Mucosa of rectum (tissue), 2 donors: ENCODE measurements at regions not wholly inside any gene's neighbourhood (a gene's known extent, or its start where the extent isn't known, plus 50 kb on each side); places are given as distances from the start of the nearest gene placed in this dataset.
A peak's percentile ranks its signal among the peaks of the same experiment; 100 is the strongest.

ENCODE experiments used
- H3K27ac ChIP-seq, 2 donors: one replicate each; pipeline ENCODE4 v1.7.0; 2013; ENCODE audit warnings: inconsistent platforms in 2 of 2, low read depth in 2 of 2, low read length in 2 of 2
- H3K27me3 ChIP-seq, 2 donors: one replicate each; pipeline ENCODE4 v1.7.0; 2013; ENCODE audit warnings: low read length in 2 of 2; ENCODE audit not compliant: control insufficient read depth in 2 of 2, insufficient read depth in 2 of 2
- H3K36me3 ChIP-seq, 2 donors: one replicate each; pipeline ENCODE4 v1.7.0; 2013; ENCODE audit warnings: low read length in 2 of 2; ENCODE audit not compliant: control insufficient read depth in 2 of 2, insufficient read depth in 2 of 2
- H3K4me1 ChIP-seq, 2 donors: one replicate each; pipeline ENCODE4 v1.7.0; 2013; ENCODE audit warnings: low read length in 2 of 2, mild to moderate bottlenecking in 1 of 2; ENCODE audit not compliant: control insufficient read depth in 2 of 2, insufficient read depth in 2 of 2
- H3K4me3 ChIP-seq, 2 donors: one replicate each; pipeline ENCODE4 v1.7.0; 2013; ENCODE audit warnings: low read length in 2 of 2
- H3K9ac ChIP-seq, 2 donors: one replicate each; pipeline ENCODE4 v1.7.0; 2013; ENCODE audit warnings: low read length in 2 of 2, low read depth in 1 of 2, mild to moderate bottlenecking in 1 of 2
- H3K9me3 ChIP-seq, 2 donors: one replicate each; pipeline ENCODE4 v1.7.0; 2013; ENCODE audit warnings: low read length in 2 of 2; ENCODE audit not compliant: control insufficient read depth in 2 of 2
- donor health status: healthy.
- donor health status: Normal muscosa, but diverticular disease.

DNA sequence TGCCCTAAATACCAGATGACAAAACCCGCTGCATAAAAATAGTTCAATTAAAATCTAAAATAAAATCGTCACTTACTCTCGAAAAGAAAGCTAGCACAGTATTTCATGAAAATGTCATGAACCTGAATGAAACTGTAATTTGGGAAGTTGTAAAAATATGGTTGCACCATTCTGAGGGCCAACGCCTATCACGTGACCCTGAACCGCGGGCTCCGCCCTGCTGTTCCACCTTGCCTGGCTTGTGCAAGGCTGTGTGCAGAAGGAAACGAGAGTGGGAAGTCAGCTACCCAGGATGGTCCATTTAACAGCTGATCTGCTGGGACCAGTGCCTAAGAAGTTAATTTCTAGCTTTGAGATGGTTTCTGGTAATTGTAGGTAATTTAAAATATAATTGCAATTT, 91.7 kb upstream of the BMP4 start:
- Histone ChIP-seq H3K36me3 (no peaks in the 10 kb centered on the region), H3K27ac (no peak overlapping the region)

DNA sequence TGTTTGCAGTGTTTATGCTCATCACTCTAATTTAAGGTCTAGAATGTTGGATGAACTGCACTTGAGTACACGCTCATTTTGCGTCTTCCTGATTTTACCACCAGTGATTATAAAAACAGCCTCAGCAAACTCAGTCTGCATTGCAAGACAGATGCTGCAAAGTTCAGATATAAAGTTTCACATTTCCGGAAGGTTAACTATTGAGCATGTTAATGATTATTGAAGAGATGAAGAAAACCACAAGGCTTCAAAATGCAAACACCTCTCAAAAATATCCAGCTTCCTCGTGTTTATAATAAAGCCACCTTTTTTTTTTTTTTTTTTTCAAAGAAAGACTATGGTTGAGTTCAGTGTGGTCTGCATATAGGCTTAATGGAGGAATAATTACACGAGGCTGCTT, 92.1 kb upstream of the BMP4 start:
- Histone ChIP-seq H3K9ac (no peak overlapping the region), H3K27ac (no peak overlapping the region), H3K36me3 (no peaks in the 10 kb centered on the region), H3K4me1 (peaks cover 5 to 7% of the 10 kb centered on the region in 2 donors), H3K27me3 (peaks cover 0 to 2% of the 10 kb centered on the region in 2 donors), H3K4me3 (no peak overlapping the region), H3K9me3 (no peaks in the 10 kb centered on the region)

More for the DNA sequence above, 91.7 kb upstream of the BMP4 start:
- Histone ChIP-seq H3K9me3 (no peaks in the 10 kb centered on the region), H3K9ac (no peak overlapping the region), H3K4me3 (no peak overlapping the region), H3K4me1 (peaks cover 5 to 7% of the 10 kb centered on the region in 2 donors), H3K27me3 (peaks cover 0 to 2% of the 10 kb centered on the region in 2 donors)

- Histone ChIP-seq H3K27ac (no peak overlapping the region), H3K36me3 (no peaks in the 10 kb centered on the region), H3K27me3 (peaks cover 0 to 2% of the 10 kb centered on the region in 2 donors), H3K9me3 (no peaks in the 10 kb centered on the region), H3K9ac (no peak overlapping the region), H3K4me1 (peaks cover 5 to 7% of the 10 kb centered on the region in 2 donors), H3K4me3 (no peak overlapping the region)
These were observed 94.1 kb upstream of the BMP4 start for GRCh38 chr14:54050759-54051158.

DNA sequence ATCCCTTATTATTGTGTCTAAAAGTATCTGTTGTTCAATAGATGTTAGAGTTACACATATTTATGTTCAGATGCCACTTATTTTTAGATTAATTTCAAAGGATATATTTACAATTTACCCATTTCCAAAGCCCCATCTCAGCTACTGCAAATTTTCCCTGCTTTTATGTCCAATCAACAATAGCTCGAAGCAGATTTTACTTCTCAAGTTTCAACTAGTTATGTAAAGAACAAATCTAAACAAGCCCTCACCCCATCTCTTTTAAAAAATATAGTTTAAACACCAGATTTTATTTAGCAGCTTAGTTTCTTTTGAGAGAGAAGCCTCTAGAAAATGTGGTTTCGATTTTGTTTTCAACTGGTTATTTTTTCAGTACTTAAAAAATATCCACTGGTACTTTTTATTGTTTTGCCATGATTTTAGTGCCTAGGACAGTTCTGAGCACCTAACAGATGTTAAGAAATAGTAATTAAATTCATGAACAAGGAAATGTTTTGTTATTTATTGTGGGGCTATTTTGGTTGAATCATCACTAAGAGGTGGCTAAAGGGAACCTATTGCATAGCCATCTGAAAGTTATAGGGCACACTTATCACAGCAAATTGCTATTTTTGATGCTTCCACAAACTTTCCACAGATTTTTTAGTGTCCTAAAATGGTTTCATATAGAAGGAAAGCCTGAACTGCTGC, 96.2 kb upstream of the BMP4 start:
- Histone ChIP-seq H3K9ac (no peak overlapping the region), H3K4me3 (no peak overlapping the region), H3K9me3 (no peaks in the 10 kb centered on the region), H3K36me3 (no peaks in the 10 kb centered on the region), H3K27ac (no peak overlapping the region), H3K4me1 (peaks cover 5 to 6% of the 10 kb centered on the region in 2 donors), H3K27me3 (no peaks in the 10 kb centered on the region)

GRCh38 chr14:54053386-54053745, 96.7 kb upstream of the BMP4 start:
- H3K27me3 ChIP-seq = no peaks in the 10 kb centered on the region
- H3K9me3 ChIP-seq = no peaks in the 10 kb centered on the region
- peaks cover under 1 to 1% of the 10 kb centered on the region in 2 donors for H3K4me1 ChIP-seq
- no peak overlapping the region for H3K4me3 ChIP-seq
- no peak overlapping the region for H3K9ac ChIP-seq
- no peaks in the 10 kb centered on the region for H3K36me3 ChIP-seq
- H3K27ac ChIP-seq = no peak overlapping the region

DNA sequence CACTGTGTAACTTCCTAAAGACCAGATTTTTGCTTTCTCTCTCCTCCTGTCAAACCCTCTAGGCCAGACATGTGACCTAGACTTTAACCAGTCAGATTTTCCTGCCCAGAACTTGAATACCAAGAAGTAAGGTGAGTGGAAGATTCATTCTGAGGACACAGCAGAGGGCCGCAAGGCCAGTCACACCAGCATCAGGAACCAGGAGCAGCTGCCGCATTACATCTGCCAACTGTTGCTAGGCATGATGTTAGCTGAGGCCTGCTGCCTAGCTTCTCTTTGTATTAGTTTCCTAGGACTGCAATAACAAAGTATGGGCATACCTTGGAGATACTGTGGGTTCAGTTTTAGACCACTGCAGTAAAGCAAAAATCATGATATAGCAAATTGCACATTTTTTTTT, 101.9 kb upstream of the BMP4 start:
- H3K9me3 ChIP-seq = no peaks in the 10 kb centered on the region
- no peak overlapping the region for H3K4me3 ChIP-seq
- no peak overlapping the region for H3K9ac ChIP-seq
- H3K4me1 ChIP-seq = no peaks in the 10 kb centered on the region
- H3K27me3 ChIP-seq = no peaks in the 10 kb centered on the region
- H3K36me3 ChIP-seq = no peaks in the 10 kb centered on the region
- H3K27ac ChIP-seq = no peak overlapping the region

DNA sequence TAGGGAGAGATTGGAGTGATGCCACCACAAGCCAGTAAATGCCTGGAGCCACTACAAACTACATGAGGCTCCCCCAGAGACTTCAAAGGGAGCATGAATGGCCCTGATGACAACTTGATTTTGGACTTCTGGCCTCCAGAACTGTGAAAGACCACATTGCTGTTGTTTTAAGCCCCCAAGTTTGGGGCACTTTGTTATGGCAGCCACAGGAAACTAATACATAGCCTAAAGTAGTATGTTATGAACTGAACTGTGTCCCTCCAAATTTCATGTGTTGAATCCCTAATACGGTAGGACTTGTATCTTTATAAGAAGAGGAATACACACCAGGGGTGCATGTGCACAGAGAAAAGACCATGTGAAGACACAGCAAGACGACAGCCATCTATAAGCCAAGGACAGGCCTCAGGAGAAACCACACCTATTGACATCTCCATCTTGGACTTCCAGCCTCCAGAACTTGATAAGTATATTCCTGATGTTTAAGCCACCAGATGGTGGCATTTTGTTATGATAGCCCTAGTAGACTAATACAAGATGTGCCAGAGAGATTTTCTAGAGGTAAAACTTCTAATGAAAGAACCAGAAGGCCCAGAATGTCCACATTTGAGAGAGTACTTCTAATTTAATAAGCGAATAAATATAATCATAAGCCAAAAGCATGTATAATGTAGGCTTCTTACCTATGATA, 127.1 kb upstream of the BMP4 start:
- no peaks in the 10 kb centered on the region for H3K36me3 ChIP-seq
- H3K9ac ChIP-seq = no peak overlapping the region
- H3K27me3 ChIP-seq = no peaks in the 10 kb centered on the region
- H3K4me1 ChIP-seq = peaks cover 0 to 3% of the 10 kb centered on the region in 2 donors
- no peak overlapping the region for H3K4me3 ChIP-seq
- no peaks in the 10 kb centered on the region for H3K9me3 ChIP-seq
- no peak overlapping the region for H3K27ac ChIP-seq

DNA sequence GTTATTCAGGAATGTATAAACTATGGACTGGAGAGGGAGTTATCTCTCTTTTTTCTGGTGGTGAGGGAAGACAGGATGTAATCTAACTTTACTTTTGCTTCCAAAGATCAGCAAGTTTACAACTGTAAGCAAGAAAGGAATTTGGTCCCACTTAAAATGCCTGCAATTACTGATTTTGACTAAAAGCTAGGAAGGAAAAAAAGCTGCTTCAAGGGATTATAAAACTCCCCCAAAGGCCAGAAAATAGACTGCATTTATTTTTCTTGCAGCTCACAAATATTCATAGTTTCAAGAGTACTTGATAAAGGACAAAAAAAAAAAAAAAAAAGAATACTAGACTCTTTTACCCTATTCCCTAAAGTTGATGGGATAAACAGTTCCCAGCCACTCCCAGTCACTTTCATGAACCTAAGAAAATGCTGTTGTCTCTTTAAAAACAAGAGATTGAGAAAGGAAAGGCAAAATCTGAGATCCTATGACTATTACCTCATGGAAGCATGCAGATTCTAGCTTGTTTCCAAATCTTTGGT, 128.7 kb upstream of the BMP4 start:
- H3K36me3 ChIP-seq = no peaks in the 10 kb centered on the region
- H3K4me3 ChIP-seq = no peak overlapping the region
- H3K27ac ChIP-seq = peak overlapping the region in 1 of 2 donors; percentile 35
- H3K9ac ChIP-seq = no peak overlapping the region
- H3K27me3 ChIP-seq = no peaks in the 10 kb centered on the region
- H3K4me1 ChIP-seq = peaks cover 0 to 3% of the 10 kb centered on the region in 2 donors
- H3K9me3 ChIP-seq = no peaks in the 10 kb centered on the region

GRCh38 chr14:54085841-54086240, 129.2 kb upstream of the BMP4 start:
- H3K9ac ChIP-seq = no peak overlapping the region
- H3K27ac ChIP-seq = peak overlapping the region; percentile 25 to 35
- H3K36me3 ChIP-seq = no peaks in the 10 kb centered on the region
- H3K27me3 ChIP-seq = no peaks in the 10 kb centered on the region
- H3K4me1 ChIP-seq = peaks cover 0 to 3% of the 10 kb centered on the region in 2 donors
- H3K4me3 ChIP-seq = no peak overlapping the region
- no peaks in the 10 kb centered on the region for H3K9me3 ChIP-seq

GRCh38 chr14:54086767-54087166, 130.1 kb upstream of the BMP4 start:
- Histone ChIP-seq H3K27ac (peak overlapping the region; percentile 13 to 34), H3K9ac (no peak overlapping the region), H3K36me3 (no peaks in the 10 kb centered on the region), H3K4me3 (no peak overlapping the region), H3K27me3 (no peaks in the 10 kb centered on the region), H3K9me3 (no peaks in the 10 kb centered on the region), H3K4me1 (peaks cover 0 to 3% of the 10 kb centered on the region in 2 donors)
